LNCaP clone FGC (cell line): ENCODE measurements at regions not wholly inside any gene's neighbourhood (a gene's known extent, or its start where the extent isn't known, plus 50 kb on each side); places are given as distances from the start of the nearest gene placed in this dataset.
"Not testable (repeated sequence)": the region's sequence is repeated elsewhere in the genome, so short reads cannot be mapped to it uniquely, and the experiment has no call there.

ENCODE experiments used
- DNase-seq: peaks from one replicate; pipeline ENCODE4 v3.0.0-alpha.2; 2011; ENCODE audit warnings: low read depth
- H3K4me3 ChIP-seq: 2 replicates; pipeline ENCODE4 v1.5.1; 2011; ENCODE audit warnings: mild to moderate bottlenecking, low read depth, low read length, control low read depth
- CTCF ChIP-seq: IDR thresholded peaks from 2 replicates; pipeline ENCODE4 v1.5.1; 2012; ENCODE audit warnings: mild to moderate bottlenecking; ENCODE audit not compliant: control insufficient read depth, insufficient read depth; ENCODE audit errors: extremely low read depth

GRCh38 chr6:137678451-137678850 is 184.3 kb upstream of the OLIG3 start:
- TF ChIP-seq CTCF: no peak
- no peak overlapping the region for H3K4me3 ChIP-seq
- DNase-seq: no peak

- TF ChIP-seq CTCF: no peak
- no peak for DNase-seq
Observed at GRCh38 chr6:137680705-137681346, 186.2 kb upstream of the TNFAIP3 start.

GRCh38 chr6:137681445-137682009 is 185.5 kb upstream of the TNFAIP3 start:
- TF ChIP-seq CTCF: no peak
- DNase-seq: no peak
- H3K4me3 ChIP-seq: no peak overlapping the region

More at GRCh38 chr6:137680705-137681346, 186.2 kb upstream of the TNFAIP3 start:
- no peak overlapping the region for H3K4me3 ChIP-seq

- not testable (repeated sequence) for H3K4me3 ChIP-seq, DNase-seq
Observed at GRCh38 chr6:137682658-137683057, 184.4 kb upstream of the TNFAIP3 start.

GRCh38 chr6:137683916-137684315 is 183.1 kb upstream of the TNFAIP3 start:
- H3K4me3 ChIP-seq: no peak overlapping the region
- DNase-seq: no peak
- no peak for TF ChIP-seq CTCF

GRCh38 chr6:137685798-137686375 is 181.2 kb upstream of the TNFAIP3 start:
- no peak for DNase-seq
- TF ChIP-seq CTCF: no peak
- no peak overlapping the region for H3K4me3 ChIP-seq

GRCh38 chr6:137687818-137688217 is 179.2 kb upstream of the TNFAIP3 start:
- no peak overlapping the region for H3K4me3 ChIP-seq
- no peak for TF ChIP-seq CTCF
- DNase-seq: no peak
